GM12891 (cell line): ENCODE measurements at regions not wholly inside any gene's neighbourhood (a gene's known extent, or its start where the extent isn't known, plus 50 kb on each side); places are given as distances from the start of the nearest gene placed in this dataset.
"Not testable (repeated sequence)": the region's sequence is repeated elsewhere in the genome, so short reads cannot be mapped to it uniquely, and the experiment has no call there.

Experiments used
- DNase-seq: peaks from one replicate; pipeline ENCODE4 v3.0.0; 2011; ENCODE audit warnings: low spot score; ENCODE audit not compliant: insufficient read length
- FAIRE-seq: peaks from 2 replicates; lab custom pipeline; 2011; peaks lifted over from hg19 to GRCh38; lab: Jason Lieb, UNC
- PAX5 ChIP-seq: IDR thresholded peaks from 2 replicates; pipeline ENCODE4 v1.6.1; 2011; ENCODE audit warnings: low read length, moderate library complexity, mild to moderate bottlenecking; ENCODE audit not compliant: insufficient read depth, severe bottlenecking
- POLR2A ChIP-seq: IDR thresholded peaks from 2 replicates; pipeline ENCODE4 v1.6.1; 2011; ENCODE audit warnings: low read depth, low read length, control low read depth
- POLR2AphosphoS5 ChIP-seq: IDR thresholded peaks from 2 replicates; pipeline ENCODE4 v1.6.1; 2011; ENCODE audit warnings: low read depth, low read length, control low read depth
- POU2F2 ChIP-seq: IDR thresholded peaks from 2 replicates; pipeline ENCODE4 v1.6.1; 2011; ENCODE audit warnings: low read depth, mild to moderate bottlenecking, control low read depth, low read length, moderate library complexity
- SPI1 ChIP-seq: IDR thresholded peaks from 2 replicates; pipeline ENCODE4 v1.6.1; 2011; ENCODE audit warnings: low read depth, low read length, control low read depth
- TAF1 ChIP-seq: IDR thresholded peaks from 2 replicates; pipeline ENCODE4 v1.6.1; 2011; ENCODE audit warnings: low read depth, low read length, control low read depth

DNA sequence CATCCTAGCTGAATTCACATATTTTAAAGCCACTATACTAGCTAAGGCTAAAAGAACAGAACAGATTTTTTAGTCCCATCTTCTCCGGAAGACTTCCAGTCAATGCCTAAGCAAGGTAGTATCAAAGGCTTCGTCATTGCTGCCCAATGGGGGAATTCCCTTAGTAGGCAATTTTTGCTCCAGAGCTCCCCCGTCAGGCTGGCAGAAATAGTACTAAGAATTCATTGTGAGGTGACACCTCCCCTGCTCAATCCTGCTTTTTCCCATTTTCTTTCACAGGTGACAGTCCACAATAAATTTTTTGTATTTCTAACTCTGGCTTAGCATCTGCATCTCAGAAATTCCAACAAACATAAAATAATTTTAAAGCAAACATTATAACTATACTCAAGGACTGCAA is 52.8 kb upstream of the SRSF6 start:
- FAIRE-seq = no peak
- no peak for TF ChIP-seq POLR2A
- TF ChIP-seq PAX5 = no peak
- TF ChIP-seq TAF1 = no peak
- no peak for TF ChIP-seq SPI1
- no peak for TF ChIP-seq POLR2AphosphoS5
- no peak for TF ChIP-seq POU2F2
- DNase-seq = no peak

DNA sequence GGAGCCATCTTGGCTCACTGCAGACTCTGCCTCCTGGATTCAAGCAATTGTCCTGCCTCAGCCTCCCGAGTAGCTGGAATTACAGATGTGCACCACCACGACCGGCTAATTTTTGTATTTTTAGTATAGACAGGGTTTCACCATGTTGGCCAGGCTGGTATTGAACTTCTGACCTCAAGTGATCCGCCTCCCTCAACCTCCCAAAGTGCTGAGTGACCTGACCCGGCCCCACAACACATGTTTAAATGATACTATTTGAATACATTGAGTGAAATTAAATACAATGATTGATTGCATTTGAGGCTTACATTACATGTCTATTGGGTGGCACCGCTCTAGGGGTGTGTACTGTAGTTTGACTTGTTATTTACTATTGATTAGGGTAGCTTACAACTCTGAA is 56.8 kb upstream of the SRSF6 start:
- DNase-seq, FAIRE-seq: not testable (repeated sequence)

DNA sequence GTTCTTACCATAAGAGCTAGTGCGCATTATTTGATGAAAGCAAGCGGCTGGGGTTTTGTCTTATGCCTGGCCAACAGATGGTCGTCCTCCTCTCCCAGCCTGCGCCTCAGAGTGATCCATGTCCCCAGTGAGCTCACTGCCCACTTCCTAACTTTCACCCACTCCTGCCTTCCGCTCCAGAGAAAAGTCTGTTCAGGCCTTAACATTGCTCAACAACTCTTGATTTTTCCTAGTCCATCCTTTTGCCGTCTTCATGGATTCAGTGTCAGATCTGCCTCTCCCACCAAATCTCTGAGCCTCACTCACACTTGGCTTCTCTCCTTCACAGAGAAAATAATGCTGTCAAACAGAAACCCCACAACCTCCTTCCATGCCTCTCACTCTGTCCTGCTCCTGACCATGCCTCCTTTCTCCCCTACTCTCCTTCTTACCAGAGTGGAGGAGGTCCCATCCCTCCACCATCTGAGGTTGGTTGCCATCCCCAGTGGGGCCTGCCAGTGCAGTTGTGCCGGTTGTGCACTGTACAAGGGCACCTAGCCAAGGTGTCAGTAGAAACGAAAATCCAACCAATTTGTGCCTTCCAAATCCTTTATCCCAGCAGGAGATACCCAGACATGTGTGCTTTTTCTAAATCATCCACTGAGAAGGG is 58.9 kb upstream of the SRSF6 start:
- FAIRE-seq (no peak), DNase-seq (no peak)
- no peak for TF ChIP-seq PAX5
- TF ChIP-seq POLR2A = no peak
- TF ChIP-seq TAF1 = no peak
- no peak for TF ChIP-seq SPI1
- TF ChIP-seq POU2F2 = no peak
- TF ChIP-seq POLR2AphosphoS5 = no peak

DNA sequence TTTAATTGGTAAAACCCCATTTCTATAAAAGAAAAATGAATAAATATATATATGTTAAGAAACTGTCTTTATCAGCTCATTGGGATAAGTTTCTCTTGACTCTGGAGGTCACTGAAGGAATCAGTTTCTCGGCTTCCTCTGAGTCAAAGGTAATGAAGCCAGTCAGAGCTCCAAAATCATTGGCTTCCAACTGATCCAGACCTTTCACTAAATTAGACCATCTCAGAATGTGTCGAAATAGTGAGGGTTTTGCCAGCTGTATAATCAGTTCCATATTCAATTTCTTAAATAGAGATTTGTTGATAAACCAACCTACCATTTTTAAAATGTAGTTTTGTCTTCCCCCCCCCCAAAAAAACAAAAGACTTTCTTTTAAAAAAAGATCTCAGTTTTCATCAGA is 60.5 kb upstream of the SRSF6 start:
- DNase-seq (no peak), FAIRE-seq (no peak)
- TF ChIP-seq POLR2AphosphoS5 (no peak), POU2F2 (no peak), PAX5 (no peak), POLR2A (no peak), SPI1 (no peak), TAF1 (no peak)

DNA sequence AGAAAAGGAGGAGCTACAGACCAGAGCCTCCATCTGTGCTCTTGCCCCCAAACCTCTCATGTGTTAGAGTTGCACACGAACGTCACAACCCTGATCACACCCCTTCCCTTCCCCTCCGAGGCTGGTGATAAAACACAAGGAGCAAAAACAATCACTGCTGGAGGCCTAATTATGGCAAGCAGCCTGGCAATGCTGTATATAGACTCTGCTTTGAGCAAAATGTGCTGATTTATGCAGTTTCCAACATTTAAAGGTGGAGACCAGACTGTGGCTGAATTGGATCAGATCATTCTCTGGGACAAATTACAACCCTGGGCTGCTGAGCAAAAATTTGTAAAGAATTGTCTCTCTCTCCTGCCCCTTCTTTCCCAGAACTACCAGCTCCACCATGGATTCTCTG is 64.6 kb upstream of the SRSF6 start:
- DNase-seq = no peak

DNA sequence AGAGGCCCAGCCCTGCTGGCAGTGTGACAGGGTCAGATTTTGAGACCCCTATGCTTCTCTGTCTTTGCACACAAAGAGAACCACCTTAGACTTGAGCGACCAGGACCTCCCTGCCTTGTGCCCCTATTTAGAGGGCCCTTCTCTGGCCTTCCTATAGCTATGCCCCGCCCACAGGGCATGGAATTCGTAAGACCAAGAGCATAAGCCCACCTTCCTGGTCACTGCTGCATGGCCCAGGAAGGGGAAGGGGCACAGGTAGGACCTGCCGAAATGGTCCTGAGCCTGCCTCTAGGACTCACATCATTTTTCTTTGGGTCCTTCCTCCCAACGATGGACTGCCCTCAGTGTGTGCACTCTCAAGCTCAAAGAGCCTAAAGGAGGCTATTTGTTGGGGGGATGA is 65.1 kb upstream of the SRSF6 start:
- no peak for FAIRE-seq
- no peak for TF ChIP-seq POU2F2
- no peak for TF ChIP-seq POLR2AphosphoS5
- no peak for TF ChIP-seq PAX5
- TF ChIP-seq POLR2A = no peak
- DNase-seq = no peak

More for the DNA sequence above, 64.6 kb upstream of the SRSF6 start:
- no peak for FAIRE-seq
- TF ChIP-seq POLR2A = no peak
- TF ChIP-seq POU2F2 = no peak
- TF ChIP-seq PAX5 = no peak

DNA sequence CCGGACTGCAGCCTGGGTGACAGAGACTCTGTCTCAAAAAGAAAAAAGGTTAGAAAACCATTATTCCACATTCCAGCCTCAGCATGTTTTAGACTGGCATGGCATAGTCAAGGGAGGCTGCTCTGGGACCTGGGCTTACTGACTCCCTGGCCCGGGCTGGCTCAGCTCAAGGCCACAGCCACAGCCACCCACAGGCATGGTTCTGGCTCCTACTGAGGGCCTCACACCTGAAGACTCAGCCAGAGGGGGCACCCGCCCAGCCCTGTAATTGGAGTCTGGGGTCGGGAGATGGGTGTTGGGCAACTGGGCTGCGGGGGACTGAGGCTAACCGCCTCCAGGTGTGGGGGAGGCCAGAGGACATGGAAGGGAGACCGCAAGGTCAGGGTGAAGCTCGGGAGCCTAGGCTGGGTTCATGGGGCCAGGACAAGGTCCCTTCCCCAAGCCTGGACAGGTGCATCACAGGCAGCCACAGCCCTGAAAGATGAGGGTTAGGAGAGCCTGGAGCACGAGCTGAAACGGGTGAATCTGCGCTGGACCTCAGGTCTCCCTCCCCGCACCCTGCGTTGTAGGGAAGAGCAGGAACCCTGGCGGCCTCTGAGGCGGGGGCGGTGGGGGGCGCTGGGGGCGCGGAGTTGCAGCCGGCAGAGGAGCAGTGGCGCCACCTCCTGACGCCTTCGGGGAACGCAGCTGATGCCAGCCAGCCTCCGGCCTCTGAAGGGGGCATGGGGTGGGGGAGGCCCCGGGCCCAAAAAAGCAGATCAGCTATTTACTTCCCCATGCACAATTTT is 67.7 kb upstream of the SRSF6 start:
- DNase-seq = peak; percentile 13
- FAIRE-seq = no peak

DNA sequence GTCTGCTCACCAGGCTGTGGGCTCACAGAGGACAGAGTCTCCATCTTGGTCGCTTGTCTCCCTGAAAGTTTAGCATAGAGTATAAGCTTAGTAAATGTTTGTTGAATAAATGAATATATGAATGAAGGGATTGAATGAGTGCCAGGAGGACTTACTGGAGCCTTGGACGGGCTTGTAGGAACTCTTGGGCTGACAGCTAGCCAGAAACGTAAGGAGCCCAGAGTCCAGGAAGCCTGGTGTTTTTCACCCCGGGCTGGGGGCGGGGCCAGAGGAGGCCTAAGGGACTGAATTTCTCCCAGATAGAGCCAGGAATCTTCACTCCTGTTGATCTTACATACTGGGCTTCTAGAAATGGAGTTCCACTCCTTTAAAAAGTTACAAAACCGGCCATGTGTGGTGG is 68.5 kb upstream of the SRSF6 start:
- FAIRE-seq = no peak
- TF ChIP-seq POU2F2 (no peak), POLR2AphosphoS5 (no peak), TAF1 (no peak)
- no peak for DNase-seq

More for the DNA sequence above, 67.7 kb upstream of the SRSF6 start:
- TF ChIP-seq POU2F2 (no peak), SPI1 (no peak), PAX5 (no peak), TAF1 (no peak), POLR2A (no peak), POLR2AphosphoS5 (no peak)

DNA sequence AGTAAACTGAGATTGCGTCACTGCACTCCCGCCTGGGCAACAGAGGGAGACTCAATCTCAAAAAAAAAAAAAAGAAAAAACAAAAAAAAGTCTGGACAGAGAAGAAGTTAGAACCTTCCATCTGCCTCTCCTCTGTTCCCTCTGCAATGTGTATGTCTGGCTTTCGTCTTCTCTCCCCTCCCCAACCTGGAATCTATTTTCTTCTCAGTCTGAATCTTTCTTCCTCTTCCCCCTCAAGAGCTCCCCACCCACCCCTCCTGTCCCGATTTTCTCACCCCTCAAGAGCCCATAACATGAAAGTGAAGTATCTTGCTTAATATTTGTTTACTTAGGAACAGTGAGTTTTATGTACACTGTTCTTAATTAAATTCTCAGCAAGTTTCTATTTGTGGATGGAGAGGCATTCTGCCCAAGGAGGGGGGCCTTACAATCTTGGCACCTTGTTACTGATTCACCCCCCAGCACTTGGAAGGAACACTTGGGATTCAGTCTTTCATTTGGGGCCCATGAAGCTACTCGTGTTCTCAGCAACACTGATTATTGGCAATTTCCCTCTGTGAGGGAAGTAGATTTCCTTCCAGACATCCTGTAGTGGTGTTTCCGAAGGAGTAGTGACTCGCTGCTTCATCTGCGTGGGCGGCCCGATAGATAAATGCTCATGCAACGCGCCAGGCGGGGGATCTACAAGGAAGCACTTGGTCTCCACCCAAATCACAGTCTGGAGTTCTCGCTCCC is 69.3 kb upstream of the SRSF6 start:
- no peak for FAIRE-seq
- TF ChIP-seq POU2F2 = no peak
- TF ChIP-seq TAF1 = no peak
- no peak for TF ChIP-seq POLR2AphosphoS5
- TF ChIP-seq SPI1 = no peak
- TF ChIP-seq PAX5 = no peak
- TF ChIP-seq POLR2A = no peak
- no peak for DNase-seq

DNA sequence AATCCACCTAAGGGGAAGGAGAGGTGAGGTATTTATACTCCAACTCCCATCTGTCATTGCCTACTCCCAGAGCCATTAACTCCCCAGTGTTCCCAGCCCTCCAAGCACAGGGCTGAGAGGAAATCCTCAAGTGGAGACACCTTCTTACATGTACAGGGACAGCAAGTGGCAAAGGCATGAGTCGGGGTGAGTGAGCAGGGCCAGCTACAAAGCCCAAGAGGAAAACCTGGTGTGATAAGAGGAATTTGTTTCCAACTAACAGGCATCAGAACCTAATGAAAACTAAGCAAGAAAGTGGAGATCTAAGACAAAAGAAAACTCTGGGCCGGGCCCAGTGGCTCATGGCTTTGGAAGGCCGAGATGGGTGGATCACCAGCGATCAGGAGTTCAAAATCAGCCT is 70.0 kb upstream of the SRSF6 start:
- TF ChIP-seq POLR2AphosphoS5 = no peak
- no peak for TF ChIP-seq PAX5
- no peak for DNase-seq
- no peak for FAIRE-seq
